RCC 7860 (cell line): ENCODE measurements at regions not wholly inside any gene's neighbourhood (a gene's known extent, or its start where the extent isn't known, plus 50 kb on each side); places are given as distances from the start of the nearest gene placed in this dataset.

Source experiments
- DNase-seq: peaks from one replicate; pipeline ENCODE4 v3.0.0-alpha.2; 2015; ENCODE audit warnings: low spot score
- FAIRE-seq: peaks from 2 replicates; lab custom pipeline; 2012; peaks lifted over from hg19 to GRCh38; lab: Jason Lieb, UNC

DNA sequence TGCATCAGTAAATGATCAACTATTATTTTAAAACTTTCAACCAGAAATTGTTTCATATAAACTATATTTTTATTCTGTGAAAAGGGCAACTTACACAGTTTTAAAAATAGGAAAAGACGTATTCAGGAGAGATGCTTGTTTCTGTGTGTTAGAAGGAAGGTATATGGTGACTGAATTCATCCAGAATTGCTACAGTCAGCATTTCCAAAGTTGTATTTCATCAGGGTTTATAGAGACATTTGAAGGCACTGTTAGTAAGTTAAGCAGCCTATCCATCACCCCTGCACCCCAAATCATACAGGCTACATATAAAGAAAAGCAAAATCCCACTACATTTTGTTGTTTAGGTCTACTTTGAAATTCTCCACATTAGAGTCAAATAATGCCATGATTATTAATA is 716.0 kb downstream of the KCTD16 start:
- FAIRE-seq (no peak), DNase-seq (no peak)

- FAIRE-seq = no peak
- DNase-seq = no peak
These were observed 712.1 kb downstream of the KCTD16 start for GRCh38 chr5:144882739-144883283.

DNA sequence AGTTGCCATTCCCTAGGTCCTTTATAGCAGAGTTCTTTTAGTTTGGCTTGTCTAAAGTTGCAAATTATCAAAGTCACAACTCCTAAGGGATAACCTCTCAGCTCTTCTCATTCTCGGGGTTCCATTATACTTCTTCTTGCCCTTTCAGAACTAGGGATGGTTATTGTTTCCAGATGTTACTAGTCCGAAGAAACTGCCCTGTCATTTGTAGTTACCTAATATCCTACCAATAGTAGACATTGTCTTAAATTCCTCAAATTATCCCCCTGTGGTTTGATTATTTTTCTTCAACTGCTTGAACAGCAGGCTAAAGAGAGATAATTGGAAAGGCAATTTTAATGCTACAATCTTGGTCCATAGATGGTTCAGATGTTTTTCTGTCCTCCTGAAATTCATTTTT is 709.8 kb downstream of the KCTD16 start:
- DNase-seq = no peak

GRCh38 chr5:144876990-144877389 is 706.3 kb downstream of the KCTD16 start:
- no peak for DNase-seq
- no peak for FAIRE-seq

More for the DNA sequence above, 709.8 kb downstream of the KCTD16 start:
- no peak for FAIRE-seq

- DNase-seq (no peak), FAIRE-seq (no peak)
These were observed 702.4 kb downstream of the KCTD16 start for GRCh38 chr5:144873076-144873475.

DNA sequence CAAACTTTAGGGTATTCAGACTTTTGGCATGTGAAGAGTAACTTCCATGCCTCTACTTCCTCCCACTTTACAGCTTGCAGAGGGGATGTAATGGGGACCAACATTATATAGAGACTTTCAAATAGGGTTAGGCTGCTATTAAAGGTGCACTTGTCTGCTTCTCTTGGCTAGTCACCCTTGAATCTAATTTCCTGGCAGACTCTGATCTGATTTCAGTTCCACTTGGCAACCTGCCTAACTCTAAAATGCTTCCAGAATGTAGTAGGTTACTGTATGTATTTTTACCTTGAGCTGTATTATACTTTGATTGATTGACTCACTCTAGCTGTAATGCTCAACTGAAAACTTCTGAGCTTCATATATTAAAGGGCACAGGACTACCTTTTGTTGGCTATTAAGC is 693.4 kb downstream of the KCTD16 start:
- FAIRE-seq (no peak), DNase-seq (no peak)

GRCh38 chr5:144857454-144857853 is 686.8 kb downstream of the KCTD16 start:
- FAIRE-seq (no peak), DNase-seq (no peak)

- DNase-seq (no peak), FAIRE-seq (no peak)
These were observed 673.4 kb downstream of the KCTD16 start for GRCh38 chr5:144844086-144844485.

GRCh38 chr5:144832416-144832815 is 661.7 kb downstream of the KCTD16 start:
- FAIRE-seq = no peak
- no peak for DNase-seq

DNA sequence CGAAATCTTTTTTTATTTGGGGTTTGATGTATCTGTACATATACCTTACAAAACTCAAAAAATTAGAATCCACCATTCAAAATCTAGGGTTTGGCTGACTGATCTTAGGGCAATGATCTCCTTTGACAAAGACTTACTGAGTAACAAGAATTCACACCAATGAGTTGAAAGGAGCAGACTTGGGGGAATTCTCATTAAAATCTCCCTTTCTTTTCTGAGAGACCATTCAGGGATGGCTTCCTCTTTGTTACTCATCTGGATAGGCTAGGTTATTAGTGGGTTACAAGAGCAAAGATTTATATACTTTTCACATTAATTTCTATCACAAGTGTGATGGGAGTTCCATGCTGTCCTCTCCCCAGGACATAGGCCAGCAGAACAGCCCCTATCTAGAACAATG is 661.0 kb downstream of the KCTD16 start:
- no peak for FAIRE-seq
- DNase-seq = no peak

DNA sequence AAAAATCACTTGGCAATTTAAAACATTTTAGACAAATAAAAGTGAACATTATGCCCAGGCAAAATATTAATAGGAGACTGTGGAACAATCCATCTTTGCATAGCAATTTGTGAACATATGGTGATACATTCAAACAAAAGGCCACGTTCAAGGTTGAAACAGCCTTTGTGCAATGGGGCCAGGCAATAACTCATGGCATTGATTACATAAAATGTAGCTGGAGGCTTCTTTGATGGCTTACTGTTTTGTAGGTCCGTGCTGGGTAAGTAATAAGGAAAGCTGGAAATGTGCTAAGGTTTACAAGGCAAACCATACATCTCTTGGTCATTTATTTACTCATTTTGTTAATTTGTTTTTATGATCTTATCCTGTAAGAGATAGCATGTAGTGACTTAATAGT is 651.8 kb downstream of the KCTD16 start:
- FAIRE-seq (no peak), DNase-seq (no peak)

DNA sequence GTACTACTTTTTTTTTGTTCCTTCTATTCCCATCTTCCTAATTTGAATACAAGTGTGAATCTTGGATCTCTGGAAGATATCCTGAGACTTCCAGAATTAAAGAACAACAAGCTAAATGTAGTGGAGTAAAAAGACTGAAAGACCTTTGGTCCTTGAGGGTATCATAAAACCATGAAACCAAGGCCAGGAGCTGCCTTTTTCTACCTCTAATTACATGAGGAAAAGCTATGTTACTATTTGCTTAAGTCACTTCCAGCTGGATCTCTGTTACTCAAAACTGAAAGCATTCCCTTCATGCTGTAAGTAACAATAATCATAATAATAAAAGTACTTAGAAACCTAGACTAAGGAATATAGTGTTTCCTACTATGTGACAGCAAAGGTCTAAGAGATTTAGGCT is 649.6 kb downstream of the KCTD16 start:
- FAIRE-seq (no peak), DNase-seq (no peak)

DNA sequence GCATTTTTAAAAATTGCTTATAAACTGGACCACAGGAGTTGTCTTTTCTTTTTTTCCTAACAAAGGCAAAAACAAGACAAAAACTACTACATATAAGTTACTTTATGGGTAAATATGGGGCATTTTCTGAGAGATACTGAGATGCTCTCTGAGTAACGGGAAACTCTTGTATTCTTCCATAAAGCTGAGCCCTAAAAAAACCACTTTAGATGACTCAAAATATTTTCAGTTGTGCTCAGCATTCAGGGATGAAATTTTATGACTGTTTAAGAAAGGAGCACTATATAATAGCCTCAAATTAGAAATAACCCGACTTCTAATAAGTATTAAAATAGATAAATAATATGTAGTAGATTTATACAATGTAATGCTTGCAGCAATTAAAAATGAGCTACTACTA is 644.5 kb downstream of the KCTD16 start:
- DNase-seq (no peak), FAIRE-seq (no peak)

GRCh38 chr5:144812763-144813162 is 642.1 kb downstream of the KCTD16 start:
- FAIRE-seq = no peak

GRCh38 chr5:144800169-144800568 is 629.5 kb downstream of the KCTD16 start:
- no peak for DNase-seq
- no peak for FAIRE-seq

More at GRCh38 chr5:144812763-144813162, 642.1 kb downstream of the KCTD16 start:
- DNase-seq = no peak

GRCh38 chr5:144798595-144798994 is 627.9 kb downstream of the KCTD16 start:
- FAIRE-seq (no peak), DNase-seq (no peak)

GRCh38 chr5:144794922-144795321 is 624.2 kb downstream of the KCTD16 start:
- no peak for FAIRE-seq
- DNase-seq = no peak

DNA sequence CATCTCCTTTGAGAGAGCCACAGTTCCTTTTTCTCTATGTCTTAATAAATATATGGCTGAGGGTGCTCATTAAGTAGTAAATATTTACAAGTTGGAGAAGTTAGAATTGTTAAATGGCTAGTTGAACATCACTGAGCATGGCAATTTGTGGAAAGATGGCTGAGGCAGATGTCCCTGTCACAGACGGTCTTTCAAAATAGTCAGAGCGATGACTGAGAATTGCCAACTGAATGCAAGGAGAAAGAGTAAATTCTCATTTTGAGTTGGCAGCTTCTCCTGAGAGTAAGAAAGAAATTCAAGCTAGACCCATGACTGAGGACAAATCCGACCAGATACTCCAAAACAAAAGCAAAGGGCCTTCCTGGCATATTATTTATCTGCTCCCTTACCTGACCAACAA is 617.9 kb downstream of the KCTD16 start:
- no peak for DNase-seq
- no peak for FAIRE-seq

DNA sequence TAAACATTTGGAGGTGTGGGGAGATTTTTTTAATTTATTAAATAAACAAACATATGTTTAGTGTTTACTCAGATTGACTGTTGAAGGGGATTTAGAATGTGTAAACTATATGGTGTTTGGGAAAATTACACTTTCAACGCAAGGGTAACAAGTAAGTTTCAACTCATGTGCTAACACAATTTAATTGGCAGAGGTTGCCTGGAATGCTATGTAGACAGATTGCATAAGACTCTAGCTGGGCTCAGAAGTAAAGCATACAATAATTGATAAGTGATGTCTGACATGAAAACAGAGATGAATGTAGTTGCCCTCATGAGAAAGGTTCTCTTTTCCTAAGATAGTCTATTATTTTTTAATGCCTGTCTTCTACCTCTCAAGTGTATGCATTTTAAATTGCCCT is 617.4 kb downstream of the KCTD16 start:
- DNase-seq = no peak
- no peak for FAIRE-seq

DNA sequence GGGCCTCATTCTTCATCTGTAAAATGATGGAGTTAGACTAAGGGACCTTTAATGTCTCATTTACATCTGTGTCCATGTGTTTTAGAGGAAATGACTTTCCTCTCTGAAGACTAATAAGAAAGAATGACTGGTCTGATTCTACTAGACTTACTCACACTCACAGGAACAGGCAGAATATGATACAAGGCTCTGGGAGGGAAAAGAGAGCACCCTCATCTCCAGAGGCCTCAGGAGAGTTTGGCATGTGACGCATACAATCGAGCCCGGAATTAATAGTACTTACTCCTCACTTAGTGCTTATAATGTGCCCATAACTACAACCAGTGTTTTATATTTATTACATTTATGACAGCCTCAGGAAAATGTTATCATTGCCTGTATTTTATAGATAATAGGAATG is 608.7 kb downstream of the KCTD16 start:
- no peak for DNase-seq
- FAIRE-seq = no peak

DNA sequence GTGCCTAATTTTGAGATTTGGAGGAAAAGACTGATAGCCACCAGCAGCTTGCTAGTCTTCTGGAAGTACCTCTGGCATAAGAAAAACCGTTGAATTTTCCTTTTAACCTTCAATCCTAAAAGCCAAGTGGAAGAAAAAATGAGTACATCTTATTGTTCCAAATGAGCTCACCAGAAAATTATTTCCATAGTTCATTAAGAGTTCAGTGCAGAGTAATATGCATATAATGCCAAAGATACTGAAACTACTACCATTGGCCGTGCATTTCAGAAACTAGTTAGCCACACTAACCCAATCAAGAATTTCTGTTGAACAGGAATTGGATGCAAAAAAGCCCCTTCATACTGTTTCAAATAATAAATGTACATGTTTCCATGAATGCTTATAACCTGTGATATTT is 607.9 kb downstream of the KCTD16 start:
- no peak for FAIRE-seq
- DNase-seq = no peak

GRCh38 chr5:144774197-144774596 is 603.5 kb downstream of the KCTD16 start:
- FAIRE-seq (no peak), DNase-seq (no peak)

GRCh38 chr5:144773628-144774027 is 603.0 kb downstream of the KCTD16 start:
- DNase-seq (no peak), FAIRE-seq (no peak)

DNA sequence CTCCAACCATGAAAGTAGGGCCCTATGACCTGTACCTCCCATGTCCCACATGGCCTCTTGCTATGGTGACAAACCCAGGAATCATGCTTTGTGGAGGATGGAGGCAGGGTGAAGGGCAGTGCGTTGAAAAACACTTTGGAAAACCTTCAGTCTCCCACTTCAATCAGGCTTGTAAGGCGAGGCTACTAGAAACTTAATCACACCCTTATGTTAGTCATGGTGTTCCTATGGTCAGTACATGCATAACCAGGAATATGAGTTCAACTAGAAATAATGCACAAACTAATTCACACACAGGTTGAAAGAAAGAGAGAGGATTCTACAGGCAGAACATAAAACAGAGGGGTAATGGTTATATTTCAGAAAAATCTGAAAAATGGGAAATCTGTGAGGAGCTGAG is 601.1 kb downstream of the KCTD16 start:
- no peak for FAIRE-seq
- no peak for DNase-seq
